HepG2 (cell line): ENCODE measurements at regions not wholly inside any gene's neighbourhood (a gene's known extent, or its start where the extent isn't known, plus 50 kb on each side); places are given as distances from the start of the nearest gene placed in this dataset.

Experiments used
- ATAC-seq: fragments of 200-7000 bp; cut with Tn5 transposase; 3 replicates; pipeline ENCODE4 v1.9.1; 2020; ENCODE audit warnings: mild to moderate bottlenecking, moderate library complexity
- BruUV-seq: library from RNA; stranded (reverse); fragments of 400-500 nt; replicated peaks from 2 replicates; lab custom pipeline; 2021; lab: Mats Ljungman, UMichigan
- CTCF ChIA-PET: fragments of 300-600 bp; formaldehyde crosslinking; extraction: SDS; loops from one replicate; lab custom pipeline; 2021; ENCODE audit warnings: low total read pairs, inconsistent platforms, low intra/inter-chr PET ratio; lab: Yijun Ruan, JAX
- POLR2A ChIA-PET: fragments of 350-600 bp; sonication (Branson Sonifier 250); formaldehyde crosslinking; loops from one replicate; lab custom pipeline; 2020; ENCODE audit warnings: antibody characterized with exemption, inconsistent platforms; lab: Yijun Ruan, JAX
- DNase-seq: peaks from one replicate; pipeline ENCODE4 v3.0.0-alpha.2; 2015; ENCODE audit warnings: low spot score
- FAIRE-seq: peaks from 3 replicates; lab custom pipeline; 2011; peaks lifted over from hg19 to GRCh38; lab: Jason Lieb, UNC
- H2AFZ ChIP-seq: one replicate; pipeline ENCODE4 v1.6.1; 2011; ENCODE audit warnings: low read length, inconsistent platforms
- H3K27ac ChIP-seq: fragments of 300-600 bp; 3 replicates; pipeline ENCODE4 v1.8.0; 2011; ENCODE audit warnings: mixed run types, mild to moderate bottlenecking, mixed read lengths, low read length, inconsistent platforms; ENCODE audit not compliant: insufficient read depth; ENCODE audit errors: extremely low read length
- H3K27me3 ChIP-seq, 2 experiments: fragments of 200-600 bp in 1 of 2; 2 replicates in 1 of 2; 3 replicates in 1 of 2; pipeline versions ENCODE4 v1.6.0 to v1.8.0; 2011; ENCODE audit warnings: low read length in 2 of 2, mild to moderate bottlenecking in 2 of 2, moderate library complexity in 2 of 2, inconsistent platforms in 1 of 2; ENCODE audit not compliant: insufficient read depth in 2 of 2, control insufficient read depth in 1 of 2
- H3K36me3 ChIP-seq, 2 experiments: fragments of 200-600 bp in 1 of 2; replicated peaks in 1 of 2; 2 replicates in 1 of 2; 3 replicates in 1 of 2; pipeline versions ENCODE4 v1.5.1 to v1.8.0; 2011; ENCODE audit warnings: low read length in 2 of 2, inconsistent platforms in 1 of 2; ENCODE audit not compliant: insufficient read depth in 2 of 2, control insufficient read depth in 1 of 2
- H3K4me1 ChIP-seq: 2 replicates; pipeline ENCODE4 v1.5.1; 2012; ENCODE audit warnings: low read length, inconsistent platforms; ENCODE audit not compliant: insufficient read depth
- H3K4me2 ChIP-seq: 2 replicates; pipeline ENCODE4 v1.6.0; 2011; ENCODE audit warnings: low read depth, low read length, inconsistent platforms
- H3K4me3 ChIP-seq, 3 experiments: fragments of 200-600 bp in 1 of 3; sonication (generic), shearing (Covaris generic) in 1 of 3; replicated peaks in 1 of 3; 2 replicates each; pipeline ENCODE4 v1.5.1; 2011 to 2016; ENCODE audit warnings: low read length in 3 of 3, inconsistent platforms in 2 of 3, low read depth in 2 of 3, mild to moderate bottlenecking in 2 of 3, control low read depth in 1 of 3, mixed read lengths in 1 of 3; ENCODE audit not compliant: insufficient read depth in 1 of 3
- H3K79me2 ChIP-seq: one replicate; pipeline ENCODE4 v1.6.1; 2011; ENCODE audit warnings: low read length, inconsistent platforms; ENCODE audit not compliant: insufficient read depth
- H3K9ac ChIP-seq: 2 replicates; pipeline ENCODE4 v1.6.0; 2011; ENCODE audit warnings: mild to moderate bottlenecking, low read depth, low read length, inconsistent platforms; ENCODE audit not compliant: insufficient read depth
- H3K9me3 ChIP-seq: 2 replicates; pipeline ENCODE4 v1.5.1; 2012; ENCODE audit warnings: mild to moderate bottlenecking, low read length
- H4K20me1 ChIP-seq: 2 replicates; pipeline ENCODE4 v1.6.0; 2011; ENCODE audit warnings: inconsistent platforms, mild to moderate bottlenecking, low read length, moderate library complexity; ENCODE audit not compliant: insufficient read depth
- BATF2 ChIP-seq: sonication (generic); formaldehyde crosslinking; IDR thresholded peaks from 2 replicates; pipeline ENCODE4 v1.8.0; 2022; ENCODE audit warnings: mild to moderate bottlenecking, missing genetic modification reagents, moderate library complexity
- CAMTA2 ChIP-seq: sonication (generic); formaldehyde crosslinking; IDR thresholded peaks from 2 replicates; pipeline ENCODE4 v1.4.0; 2020; ENCODE audit warnings: mild to moderate bottlenecking, missing genetic modification reagents, borderline replicate concordance
- MAFK ChIP-seq, 2 experiments: IDR thresholded peaks in 1 of 2; conservative IDR thresholded peaks in 1 of 2; 2 replicates each; pipeline ENCODE4 v1.6.1; 2011; ENCODE audit warnings: improper control_type of control experiment in 2 of 2, low read length in 2 of 2
- PITX1 ChIP-seq: sonication (generic); formaldehyde crosslinking; IDR thresholded peaks from 2 replicates; pipeline ENCODE4 v1.5.1; 2020; ENCODE audit warnings: mild to moderate bottlenecking, missing genetic modification reagents
- SRF ChIP-seq: IDR thresholded peaks from 2 replicates; pipeline ENCODE4 v1.6.1; 2011; ENCODE audit warnings: mild to moderate bottlenecking, low read depth, low read length, moderate library complexity
- STAT5B ChIP-seq: sonication (generic); formaldehyde crosslinking; IDR thresholded peaks from 2 replicates; pipeline ENCODE4 v1.4.0; 2020; ENCODE audit warnings: missing genetic modification reagents
- ZNF547 ChIP-seq: sonication (generic); formaldehyde crosslinking; IDR thresholded peaks from 2 replicates; pipeline ENCODE4 v1.5.1; 2020; ENCODE audit warnings: mild to moderate bottlenecking, missing genetic modification reagents
- ZNF556 ChIP-seq: sonication (generic); formaldehyde crosslinking; IDR thresholded peaks from 2 replicates; pipeline ENCODE4 v1.4.0; 2020; ENCODE audit warnings: mild to moderate bottlenecking, missing genetic modification reagents, borderline replicate concordance
- WGBS: methylation state at CpG from one replicate; pipeline ENCODE4 v1.1.6; 2017; ENCODE audit warnings: low lambda C conversion rate; 5-methylcytosine and 5-hydroxymethylcytosine counted together
- in situ Hi-C: cut with HindIII; loops from 2 replicates; pipeline ENCODE4 v1.10.0; 2017; ENCODE audit warnings: low pct_unique_long_range_greater_than_20kb; ENCODE audit not compliant: extremely low pct_ligation_motif_present
- intact Hi-C: fragments of 100-400 bp; cut with micrococcal nuclease; formaldehyde crosslinking; loops from one replicate; pipeline ENCODE4 v1.10.0; 2022; ENCODE audit not compliant: unreplicated experiment

- ATAC-seq (no peak), DNase-seq (no peak)
- Histone ChIP-seq H3K36me3 (no peaks in the 10 kb centered on the region), H3K9ac (no peak overlapping the region), H3K4me2 (no peak overlapping the region), H3K27me3 (peaks cover 0 to 37% of the 10 kb centered on the region in 2 experiments), H4K20me1 (no peaks in the 10 kb centered on the region), H3K4me3 (no peak overlapping the region), H3K79me2 (no peaks in the 10 kb centered on the region)
- POLR2A ChIA-PET, result no interaction called here
- CTCF ChIA-PET, result no interaction called here
- no TSS peak for BruUV-seq
- TF ChIP-seq SRF, result no peak
- TF ChIP-seq CAMTA2 (CRISPR knock-in tag), result no peak
- no peak for TF ChIP-seq PITX1
- TF ChIP-seq BATF2 (CRISPR knock-in tag), result no peak
- TF ChIP-seq, all 625 proteins: peak for 0
- FAIRE-seq, result no peak
- Histone ChIP-seq H2AFZ (no peak overlapping the region), H3K4me1 (no peaks in the 10 kb centered on the region), H3K27ac (no peak overlapping the region), H3K9me3 (no peaks in the 10 kb centered on the region)
- WGBS, result 3% methylated on average over 2 of the region's 2 CpGs
- in situ Hi-C loops, result no loop called here
- intact Hi-C loops, result no loop called here
Observed at GRCh38 chr5:2106721-2107120, 224.0 kb upstream of the IRX4 start.

- no TSS peak for BruUV-seq
- no peak overlapping the region for H3K4me2 ChIP-seq
- intact Hi-C loops (no loop called here), in situ Hi-C loops (no loop called here)
- peaks cover 0 to 47% of the 10 kb centered on the region in 2 experiments; a peak in 4 of 5 replicates for H3K27me3 ChIP-seq
- no peak overlapping the region for H3K9ac ChIP-seq
- H3K36me3 ChIP-seq, result no peaks in the 10 kb centered on the region
- H3K4me1 ChIP-seq, result no peaks in the 10 kb centered on the region
- 8% methylated on average over 8 of the region's 12 CpGs for WGBS
- CTCF ChIA-PET, result no interaction called here
- H2AFZ ChIP-seq, result no peak overlapping the region
- TF ChIP-seq MAFK (conservative IDR thresholded peaks at IDR 0.05 in 1 of 2, IDR thresholded peaks at IDR 0.05 in 1 of 2; ENCODE audit: low read length in 2 of 2) (peak; percentile 22 to 62; a peak in 3 of 4 replicates), ZNF547 (CRISPR knock-in tag) (no peak), ZNF556 (CRISPR knock-in tag) (no peak), STAT5B (CRISPR knock-in tag) (no peak)
- no peak overlapping the region for H3K4me3 ChIP-seq
- no peaks in the 10 kb centered on the region for H4K20me1 ChIP-seq
- POLR2A ChIA-PET, result no interaction called here
- no peak overlapping the region for H3K27ac ChIP-seq
- no peaks in the 10 kb centered on the region for H3K79me2 ChIP-seq
- H3K9me3 ChIP-seq, result no peaks in the 10 kb centered on the region
- no peak for ATAC-seq
- FAIRE-seq, result no peak
- no peak for DNase-seq
Observed at GRCh38 chr5:2105141-2105540, 222.4 kb upstream of the IRX4 start.
